Gastrocnemius medialis (tissue), 4 donors: ENCODE measurements at regions not wholly inside any gene's neighbourhood (a gene's known extent, or its start where the extent isn't known, plus 50 kb on each side); places are given as distances from the start of the nearest gene placed in this dataset.

Experiments used
- ATAC-seq, 2 donors: fragments of 150-250 bp; one replicate each; pipeline ENCODE4 v1.9.1; 2016
- DNase-seq, 2 donors: peaks; one replicate each; pipeline ENCODE4 v3.0.0-alpha.2; 2019
- H3K27ac ChIP-seq, 4 donors: fragments of 200-600 bp; sonication (generic); 1 replicate in 1 of 4; 2 replicates in 3 of 4; pipeline ENCODE4 v1.5.1; 2016 to 2018; ENCODE audit warnings: mild to moderate bottlenecking in 2 of 4, moderate library complexity in 1 of 4
- H3K27me3 ChIP-seq, 3 donors: fragments of 200-600 bp; sonication (generic) in 2 of 3; 1 replicate in 1 of 3; 2 replicates in 2 of 3; pipeline versions ENCODE4 v1.5.1 to v1.6.0; 2016 to 2019; ENCODE audit warnings: mild to moderate bottlenecking in 1 of 3, moderate library complexity in 1 of 3
- H3K36me3 ChIP-seq, 2 donors: fragments of 200-600 bp; sonication (generic) in 1 of 2; one replicate each; pipeline ENCODE4 v1.5.1; 2017 to 2018
- H3K4me1 ChIP-seq, 2 donors: fragments of 200-600 bp; sonication (generic) in 1 of 2; one replicate each; pipeline ENCODE4 v1.5.1; 2016 to 2017; ENCODE audit warnings: mild to moderate bottlenecking in 2 of 2
- H3K4me3 ChIP-seq, 4 donors: fragments of 200-600 bp; sonication (generic) in 3 of 4; 1 replicate in 1 of 4; 2 replicates in 3 of 4; pipeline ENCODE4 v1.5.1; 2016 to 2019; ENCODE audit warnings: mild to moderate bottlenecking in 2 of 4
- H3K9me3 ChIP-seq, 3 donors: fragments of 200-600 bp; sonication (generic) in 2 of 3; 1 replicate in 1 of 3; 2 replicates in 2 of 3; pipeline ENCODE4 v1.5.1; 2016 to 2019
- CTCF ChIP-seq, 5 experiments: fragments of 450-650 bp in 3 of 5; fragments of 200-600 bp in 2 of 5; sonication (generic) in 2 of 5; IDR thresholded peaks in 4 of 5; conservative IDR thresholded peaks in 1 of 5; 1 replicate in 4 of 5; 2 replicates in 1 of 5; pipeline ENCODE4 v1.5.1; 2016 to 2019; ENCODE audit warnings: antibody characterized with exemption in 5 of 5, mild to moderate bottlenecking in 3 of 5, moderate library complexity in 3 of 5
- POLR2A ChIP-seq, 2 donors: fragments of 450-650 bp; IDR thresholded peaks; one replicate each; pipeline ENCODE4 v1.6.1; 2017; ENCODE audit warnings: antibody characterized with exemption in 2 of 2, mild to moderate bottlenecking in 2 of 2, moderate library complexity in 2 of 2
- in situ Hi-C, 4 donors: fragments of 200-750 bp; cut with MboI; loops; one replicate each; pipeline versions ENCODE4 v1.15.0 to v1.8.0; 2017; ENCODE audit warnings: low sequenced_read_pairs in 4 of 4
- intact Hi-C: fragments of 100-400 bp; cut with DNase I; formaldehyde crosslinking; loops from one replicate; pipeline ENCODE4 v1.15.1; 2023; ENCODE audit warnings: low total_unique reads

GRCh38 chr1:238191170-238191569, 300.4 kb upstream of the ZP4 start:
- intact Hi-C loops, result no loop called here

DNA sequence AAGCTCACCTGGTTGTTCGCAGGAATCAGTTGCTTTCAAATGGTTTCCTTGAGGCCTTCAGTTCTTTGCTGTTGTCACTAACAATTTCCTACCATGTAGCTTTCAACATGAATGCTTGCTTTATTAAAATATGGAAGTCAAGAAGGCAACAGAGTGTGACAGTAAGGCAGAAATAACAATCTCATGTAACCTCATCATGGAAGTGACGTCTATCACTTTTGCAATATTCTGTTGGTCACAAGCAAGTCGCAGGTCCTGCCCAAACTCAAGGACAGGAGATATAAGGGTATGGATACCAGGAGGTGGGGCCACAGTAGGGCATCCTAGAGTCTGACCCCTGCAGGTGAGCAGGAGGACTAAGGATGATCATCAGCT, 296.8 kb upstream of the ZP4 start:
- no peak for DNase-seq
- Histone ChIP-seq H3K27me3 (no peaks in the 10 kb centered on the region), H3K4me1 (no peaks in the 10 kb centered on the region), H3K27ac (no peak overlapping the region), H3K9me3 (no peaks in the 10 kb centered on the region), H3K4me3 (no peak overlapping the region), H3K36me3 (no peaks in the 10 kb centered on the region)
- intact Hi-C loops, result no loop called here
- in situ Hi-C loops, result no loop called here
- TF ChIP-seq POLR2A (IDR thresholded peaks at IDR 0.05) (no peak), CTCF (IDR thresholded peaks at IDR 0.05 in 4 of 5, conservative IDR thresholded peaks at IDR 0.05 in 1 of 5) (no peak)
- no peak for ATAC-seq

More at GRCh38 chr1:238191170-238191569, 300.4 kb upstream of the ZP4 start:
- Histone ChIP-seq H3K4me1 (no peaks in the 10 kb centered on the region), H3K36me3 (no peaks in the 10 kb centered on the region), H3K27ac (no peak overlapping the region), H3K9me3 (no peaks in the 10 kb centered on the region), H3K27me3 (no peaks in the 10 kb centered on the region), H3K4me3 (no peak overlapping the region)
- TF ChIP-seq POLR2A (IDR thresholded peaks at IDR 0.05), result no peak
- TF ChIP-seq CTCF (IDR thresholded peaks at IDR 0.05 in 4 of 5, conservative IDR thresholded peaks at IDR 0.05 in 1 of 5), result no peak
- DNase-seq (no peak), ATAC-seq (no peak)
- in situ Hi-C loops, result no loop called here

DNA sequence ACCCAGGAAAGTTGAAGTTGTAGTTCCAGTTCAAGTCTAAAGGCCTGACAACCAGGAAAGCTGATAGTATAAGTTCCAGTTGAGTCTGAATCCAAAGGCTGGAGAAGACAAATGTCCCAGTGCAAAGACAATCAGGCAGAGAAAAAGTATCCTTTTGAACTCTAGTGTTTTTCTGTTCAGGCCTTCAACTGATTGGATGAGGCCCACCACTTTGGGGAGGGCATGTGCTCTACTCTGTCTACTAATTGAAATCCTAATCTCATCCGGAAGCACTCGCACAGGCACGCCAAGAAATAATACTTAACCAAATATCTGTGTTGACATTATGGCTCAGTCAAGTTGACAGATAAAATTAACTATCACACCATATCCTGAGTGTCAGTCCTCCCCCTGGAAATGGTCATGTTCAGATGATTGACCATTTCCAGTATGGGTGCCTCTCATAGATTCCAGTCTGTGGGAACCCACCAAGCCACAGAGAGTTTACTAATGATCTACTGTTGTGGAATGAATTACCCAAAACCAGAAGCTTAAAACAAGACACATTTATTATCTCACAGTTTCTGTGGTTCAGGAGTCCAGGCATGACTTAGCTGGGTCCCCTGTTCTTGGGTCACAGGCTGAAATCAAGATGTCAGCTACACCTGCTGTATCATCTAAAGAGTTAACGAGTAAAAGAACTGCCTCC, 296.3 kb upstream of the ZP4 start:
- in situ Hi-C loops, result no loop called here
- H3K27ac ChIP-seq, result no peak overlapping the region
- intact Hi-C loops, result no loop called here
- no peaks in the 10 kb centered on the region for H3K9me3 ChIP-seq
- H3K4me1 ChIP-seq, result no peaks in the 10 kb centered on the region
- no peak for DNase-seq
- H3K4me3 ChIP-seq, result no peak overlapping the region
- no peaks in the 10 kb centered on the region for H3K36me3 ChIP-seq
- TF ChIP-seq CTCF (IDR thresholded peaks at IDR 0.05 in 4 of 5, conservative IDR thresholded peaks at IDR 0.05 in 1 of 5) (no peak), POLR2A (IDR thresholded peaks at IDR 0.05) (no peak)
- no peaks in the 10 kb centered on the region for H3K27me3 ChIP-seq
- ATAC-seq, result no peak

GRCh38 chr1:238177960-238178645, 287.4 kb upstream of the ZP4 start:
- in situ Hi-C loops (no loop called here), intact Hi-C loops (no loop called here)

More at GRCh38 chr1:238177960-238178645, 287.4 kb upstream of the ZP4 start:
- H3K27ac ChIP-seq, result no peak overlapping the region
- H3K36me3 ChIP-seq, result no peaks in the 10 kb centered on the region
- no peak for ATAC-seq
- DNase-seq, result no peak
- H3K27me3 ChIP-seq, result no peaks in the 10 kb centered on the region
- no peaks in the 10 kb centered on the region for H3K4me1 ChIP-seq
- no peak for TF ChIP-seq CTCF (IDR thresholded peaks at IDR 0.05 in 4 of 5, conservative IDR thresholded peaks at IDR 0.05 in 1 of 5)
- TF ChIP-seq POLR2A (IDR thresholded peaks at IDR 0.05), result no peak
- no peaks in the 10 kb centered on the region for H3K9me3 ChIP-seq
- no peak overlapping the region for H3K4me3 ChIP-seq
